ENCODE measurements at regions not wholly inside any gene's neighbourhood (a gene's known extent, or its start where the extent isn't known, plus 50 kb on each side); places are given as distances from the start of the nearest gene placed in this dataset.
"Not testable (repeated sequence)": the region's sequence is repeated elsewhere in the genome, so short reads cannot be mapped to it uniquely, and the experiment has no call there.

DNA sequence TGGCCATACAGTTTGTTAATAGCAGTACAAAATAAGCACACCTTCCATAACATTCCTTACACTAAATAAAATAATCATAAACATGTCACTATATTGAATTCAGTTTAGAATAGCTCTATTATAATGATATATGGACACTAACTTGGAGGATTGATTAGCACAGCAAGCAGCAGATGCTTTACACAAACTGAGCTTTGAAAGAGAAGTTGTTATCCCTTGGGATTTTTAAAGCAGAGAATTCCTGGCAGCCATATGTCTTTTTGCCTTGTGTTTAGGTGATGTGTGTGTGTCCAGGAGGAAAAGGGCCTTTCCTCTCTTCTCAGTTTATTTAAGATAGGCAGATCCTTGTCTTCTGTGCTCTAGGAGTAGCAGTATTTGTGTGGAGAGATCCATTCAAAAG lies 232.2 kb upstream of the GRIN3A start:
- H3K4me1 ChIP-seq (ENCODE audit: control insufficient read depth in 2 of 2, insufficient read depth in 2 of 2, low read length in 1 of 2) = no peaks in the 10 kb centered on the region
- H3K27ac ChIP-seq (ENCODE audit: low read depth in 2 of 2, low read length in 1 of 2) = no peak overlapping the region
- no peaks in the 10 kb centered on the region for H3K36me3 ChIP-seq (ENCODE audit: control insufficient read depth in 2 of 2, insufficient read depth in 2 of 2, low read length in 1 of 2)
- no peak overlapping the region for H3K4me3 ChIP-seq (ENCODE audit: low read depth in 1 of 2, low read length in 2 of 2)
- no peaks in the 10 kb centered on the region for H3K27me3 ChIP-seq (ENCODE audit: control insufficient read depth in 1 of 2, insufficient read depth in 2 of 2, low read length in 2 of 2)
- no peaks in the 10 kb centered on the region for H3K9me3 ChIP-seq (ENCODE audit: control insufficient read depth in 2 of 2, insufficient read depth in 1 of 2, low read depth in 1 of 2, low read length in 1 of 2)

DNA sequence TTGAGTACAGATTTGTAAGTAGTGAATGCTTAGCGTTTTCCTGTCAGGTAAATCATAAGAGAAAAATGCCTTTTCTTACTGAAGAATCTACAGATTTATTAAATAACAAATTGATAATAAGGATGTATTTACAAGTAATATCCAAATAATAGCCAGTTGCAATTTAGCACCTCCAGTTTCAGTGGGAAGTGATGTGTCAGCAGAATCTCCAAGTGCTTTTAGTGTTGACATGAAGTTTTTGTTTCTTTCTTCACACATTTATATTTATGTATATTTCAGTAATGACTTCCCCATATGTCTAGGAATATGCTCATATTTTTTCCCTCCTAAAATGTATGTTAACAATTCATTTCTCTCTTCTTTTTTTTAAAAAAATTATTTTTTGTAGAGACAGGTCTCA lies 229.9 kb upstream of the GRIN3A start:
- Histone ChIP-seq H3K27ac (ENCODE audit: low read depth in 2 of 2, low read length in 1 of 2) (no peak overlapping the region), H3K36me3 (ENCODE audit: control insufficient read depth in 2 of 2, insufficient read depth in 2 of 2, low read length in 1 of 2) (no peaks in the 10 kb centered on the region), H3K9me3 (ENCODE audit: control insufficient read depth in 2 of 2, insufficient read depth in 1 of 2, low read depth in 1 of 2, low read length in 1 of 2) (no peaks in the 10 kb centered on the region), H3K27me3 (ENCODE audit: control insufficient read depth in 1 of 2, insufficient read depth in 2 of 2, low read length in 2 of 2) (no peaks in the 10 kb centered on the region), H3K4me1 (ENCODE audit: control insufficient read depth in 2 of 2, insufficient read depth in 2 of 2, low read length in 1 of 2) (no peaks in the 10 kb centered on the region), H3K4me3 (ENCODE audit: low read depth in 1 of 2, low read length in 2 of 2) (no peak overlapping the region)
- 78 to 82% methylated on average over 1 of the region's 1 CpG for WGBS, 2 donors

DNA sequence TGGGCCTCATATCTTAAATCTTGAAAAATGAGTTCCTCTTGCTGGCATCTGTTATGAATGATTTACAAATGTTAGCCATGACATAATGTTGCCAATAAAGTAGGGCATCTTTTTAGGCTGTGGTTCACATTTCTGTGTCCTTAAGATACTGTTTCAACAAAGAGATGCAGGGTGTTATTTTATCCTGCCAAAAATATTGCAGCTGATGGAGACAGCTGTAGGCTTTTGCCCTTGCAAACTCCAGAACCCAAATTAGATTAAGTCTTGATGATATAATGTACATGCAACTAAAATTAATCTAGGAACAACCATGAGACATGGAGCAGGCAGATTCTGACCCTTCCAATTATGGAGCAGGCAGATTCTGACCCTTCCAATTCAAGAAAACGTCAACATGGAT lies 228.2 kb upstream of the GRIN3A start:
- H3K36me3 ChIP-seq (ENCODE audit: control insufficient read depth in 2 of 2, insufficient read depth in 2 of 2, low read length in 1 of 2) = no peaks in the 10 kb centered on the region
- 35 to 43% methylated on average over 1 of the region's 1 CpG for WGBS, 2 donors

DNA sequence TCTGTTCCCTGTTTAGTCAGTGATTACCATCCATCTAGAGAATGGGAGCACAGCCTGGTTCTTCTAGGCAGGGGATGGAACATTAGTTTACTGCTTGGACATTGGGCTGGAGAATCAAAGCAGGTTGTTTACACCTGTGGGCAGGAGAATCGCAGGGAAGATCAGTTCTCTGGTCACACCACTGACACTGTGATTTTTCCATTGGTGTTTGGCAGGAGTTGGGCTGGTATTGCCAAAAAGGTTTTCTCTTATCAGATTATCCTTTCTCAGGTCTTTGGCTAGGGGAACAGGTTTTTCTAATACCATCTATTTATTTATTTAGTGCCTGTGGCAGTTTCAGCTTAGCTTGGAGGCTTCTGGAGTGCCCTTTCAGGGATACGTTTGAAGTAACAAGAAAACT lies 219.3 kb upstream of the GRIN3A start:
- peaks cover 0 to 2% of the 10 kb centered on the region in 2 donors for H3K9me3 ChIP-seq (ENCODE audit: control insufficient read depth in 2 of 2, insufficient read depth in 1 of 2, low read depth in 1 of 2, low read length in 1 of 2)
- 63 to 67% methylated on average over 2 of the region's 2 CpGs for WGBS, 2 donors
- no peaks in the 10 kb centered on the region for H3K36me3 ChIP-seq (ENCODE audit: control insufficient read depth in 2 of 2, insufficient read depth in 2 of 2, low read length in 1 of 2)
- no peaks in the 10 kb centered on the region for H3K27me3 ChIP-seq (ENCODE audit: control insufficient read depth in 1 of 2, insufficient read depth in 2 of 2, low read length in 2 of 2)
- H3K4me1 ChIP-seq (ENCODE audit: control insufficient read depth in 2 of 2, insufficient read depth in 2 of 2, low read length in 1 of 2) = no peaks in the 10 kb centered on the region
- H3K27ac ChIP-seq (ENCODE audit: low read depth in 2 of 2, low read length in 1 of 2) = no peak overlapping the region
- H3K4me3 ChIP-seq (ENCODE audit: low read depth in 1 of 2, low read length in 2 of 2) = no peak overlapping the region

More for the DNA sequence above, 228.2 kb upstream of the GRIN3A start:
- Histone ChIP-seq H3K4me1 (ENCODE audit: control insufficient read depth in 2 of 2, insufficient read depth in 2 of 2, low read length in 1 of 2) (no peaks in the 10 kb centered on the region), H3K27ac (ENCODE audit: low read depth in 2 of 2, low read length in 1 of 2) (no peak overlapping the region), H3K27me3 (ENCODE audit: control insufficient read depth in 1 of 2, insufficient read depth in 2 of 2, low read length in 2 of 2) (no peaks in the 10 kb centered on the region), H3K9me3 (ENCODE audit: control insufficient read depth in 2 of 2, insufficient read depth in 1 of 2, low read depth in 1 of 2, low read length in 1 of 2) (no peaks in the 10 kb centered on the region), H3K4me3 (ENCODE audit: low read depth in 1 of 2, low read length in 2 of 2) (no peak overlapping the region)

DNA sequence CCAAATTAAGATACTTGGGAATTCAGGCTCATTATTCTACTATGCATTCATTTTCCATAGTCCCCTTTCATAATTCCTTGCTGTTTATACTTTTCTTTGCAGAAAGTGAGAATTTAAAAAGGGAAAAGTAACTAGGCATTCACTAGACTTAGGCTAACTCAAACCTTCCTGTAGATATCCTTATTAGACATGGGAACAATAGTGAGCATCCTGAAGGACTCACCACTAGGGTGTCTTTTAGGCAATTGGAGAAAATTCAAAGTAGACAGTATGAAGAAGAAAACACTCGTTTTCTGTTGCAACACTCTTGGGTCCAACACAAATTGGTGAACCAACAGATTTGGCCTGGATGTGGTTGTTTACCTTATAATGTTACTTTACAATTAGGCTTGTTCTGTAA lies 213.2 kb upstream of the GRIN3A start:
- 61 to 63% methylated on average over 1 of the region's 1 CpG for WGBS, 2 donors
- Histone ChIP-seq H3K9me3 (ENCODE audit: control insufficient read depth in 2 of 2, insufficient read depth in 1 of 2, low read depth in 1 of 2, low read length in 1 of 2) (no peaks in the 10 kb centered on the region), H3K36me3 (ENCODE audit: control insufficient read depth in 2 of 2, insufficient read depth in 2 of 2, low read length in 1 of 2) (no peaks in the 10 kb centered on the region), H3K27me3 (ENCODE audit: control insufficient read depth in 1 of 2, insufficient read depth in 2 of 2, low read length in 2 of 2) (no peaks in the 10 kb centered on the region), H3K27ac (ENCODE audit: low read depth in 2 of 2, low read length in 1 of 2) (no peak overlapping the region), H3K4me1 (ENCODE audit: control insufficient read depth in 2 of 2, insufficient read depth in 2 of 2, low read length in 1 of 2) (no peaks in the 10 kb centered on the region), H3K4me3 (ENCODE audit: low read depth in 1 of 2, low read length in 2 of 2) (no peak overlapping the region)

DNA sequence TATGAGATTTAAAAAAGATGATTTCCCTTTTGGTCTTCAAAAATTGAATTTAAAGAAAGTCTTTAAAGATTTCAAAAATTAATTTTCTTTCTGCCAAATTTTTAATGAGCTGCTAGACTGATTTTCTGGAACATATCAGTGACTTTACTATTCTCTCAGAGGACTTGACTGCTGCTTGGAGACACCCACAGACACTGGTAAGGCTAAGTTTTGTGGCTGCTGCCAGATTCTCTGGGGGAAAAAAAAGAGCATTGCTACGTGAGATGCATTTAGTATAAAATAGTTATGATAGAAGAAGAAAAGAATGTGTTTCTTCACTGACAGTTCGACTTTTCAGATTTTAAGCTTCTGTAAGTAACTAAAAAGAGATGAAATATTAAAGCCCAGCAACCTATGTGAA lies 193.3 kb upstream of the GRIN3A start:
- no peaks in the 10 kb centered on the region for H3K27me3 ChIP-seq (ENCODE audit: control insufficient read depth in 1 of 2, insufficient read depth in 2 of 2, low read length in 2 of 2)
- no peaks in the 10 kb centered on the region for H3K4me1 ChIP-seq (ENCODE audit: control insufficient read depth in 2 of 2, insufficient read depth in 2 of 2, low read length in 1 of 2)
- no peaks in the 10 kb centered on the region for H3K9me3 ChIP-seq (ENCODE audit: control insufficient read depth in 2 of 2, insufficient read depth in 1 of 2, low read depth in 1 of 2, low read length in 1 of 2)
- 40 to 60% methylated on average over 2 of the region's 2 CpGs for WGBS, 2 donors
- H3K36me3 ChIP-seq (ENCODE audit: control insufficient read depth in 2 of 2, insufficient read depth in 2 of 2, low read length in 1 of 2) = no peaks in the 10 kb centered on the region
- no peak overlapping the region for H3K27ac ChIP-seq (ENCODE audit: low read depth in 2 of 2, low read length in 1 of 2)
- no peak overlapping the region for H3K4me3 ChIP-seq (ENCODE audit: low read depth in 1 of 2, low read length in 2 of 2)

DNA sequence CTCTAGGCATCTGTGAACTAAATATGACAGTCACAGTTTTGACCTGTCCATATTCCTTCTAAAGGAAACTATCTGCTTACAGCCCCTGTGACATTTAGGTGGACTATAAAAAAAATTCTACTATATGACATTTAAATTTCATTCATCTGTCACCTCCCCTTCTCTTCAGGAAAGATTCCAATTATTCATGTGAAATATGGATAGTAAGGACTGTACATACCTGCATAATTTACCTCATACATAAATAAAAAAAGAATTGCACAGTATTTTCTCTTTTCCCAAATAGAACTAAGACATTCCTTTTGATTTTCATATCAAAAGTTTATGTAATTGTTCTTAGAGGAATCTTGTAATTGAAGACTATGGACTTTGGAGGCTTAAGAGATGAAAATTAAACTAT lies 192.3 kb upstream of the GRIN3A start:
- no peaks in the 10 kb centered on the region for H3K4me1 ChIP-seq (ENCODE audit: control insufficient read depth in 2 of 2, insufficient read depth in 2 of 2, low read length in 1 of 2)
- no peaks in the 10 kb centered on the region for H3K9me3 ChIP-seq (ENCODE audit: control insufficient read depth in 2 of 2, insufficient read depth in 1 of 2, low read depth in 1 of 2, low read length in 1 of 2)
- H3K27me3 ChIP-seq (ENCODE audit: control insufficient read depth in 1 of 2, insufficient read depth in 2 of 2, low read length in 2 of 2) = no peaks in the 10 kb centered on the region
- no peak overlapping the region for H3K4me3 ChIP-seq (ENCODE audit: low read depth in 1 of 2, low read length in 2 of 2)
- no peak overlapping the region for H3K27ac ChIP-seq (ENCODE audit: low read depth in 2 of 2, low read length in 1 of 2)
- H3K36me3 ChIP-seq (ENCODE audit: control insufficient read depth in 2 of 2, insufficient read depth in 2 of 2, low read length in 1 of 2) = no peaks in the 10 kb centered on the region

DNA sequence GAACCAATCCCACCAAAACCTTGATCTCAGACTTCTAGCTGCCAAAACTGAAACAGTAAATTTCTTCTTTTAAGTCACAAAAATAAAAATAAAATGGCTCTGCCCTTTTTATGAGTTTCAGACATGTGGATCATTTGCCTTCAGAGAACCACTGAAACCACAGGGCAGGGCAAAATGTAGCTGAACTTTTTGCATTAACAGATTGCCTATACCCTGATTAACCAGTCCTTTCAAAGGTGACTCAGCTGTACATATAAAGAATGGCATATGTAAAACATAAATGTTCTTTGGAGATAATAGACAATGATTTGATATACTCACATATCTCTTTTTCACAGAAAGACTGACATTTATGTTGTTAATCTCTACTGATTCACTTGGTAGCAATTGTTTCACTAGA lies 187.1 kb upstream of the GRIN3A start:
- Histone ChIP-seq H3K36me3 (ENCODE audit: control insufficient read depth in 2 of 2, insufficient read depth in 2 of 2, low read length in 1 of 2) (no peaks in the 10 kb centered on the region), H3K4me1 (ENCODE audit: control insufficient read depth in 2 of 2, insufficient read depth in 2 of 2, low read length in 1 of 2) (no peaks in the 10 kb centered on the region), H3K4me3 (ENCODE audit: low read depth in 1 of 2, low read length in 2 of 2) (no peak overlapping the region), H3K27ac (ENCODE audit: low read depth in 2 of 2, low read length in 1 of 2) (no peak overlapping the region), H3K27me3 (ENCODE audit: control insufficient read depth in 1 of 2, insufficient read depth in 2 of 2, low read length in 2 of 2) (no peaks in the 10 kb centered on the region), H3K9me3 (ENCODE audit: control insufficient read depth in 2 of 2, insufficient read depth in 1 of 2, low read depth in 1 of 2, low read length in 1 of 2) (no peaks in the 10 kb centered on the region)

DNA sequence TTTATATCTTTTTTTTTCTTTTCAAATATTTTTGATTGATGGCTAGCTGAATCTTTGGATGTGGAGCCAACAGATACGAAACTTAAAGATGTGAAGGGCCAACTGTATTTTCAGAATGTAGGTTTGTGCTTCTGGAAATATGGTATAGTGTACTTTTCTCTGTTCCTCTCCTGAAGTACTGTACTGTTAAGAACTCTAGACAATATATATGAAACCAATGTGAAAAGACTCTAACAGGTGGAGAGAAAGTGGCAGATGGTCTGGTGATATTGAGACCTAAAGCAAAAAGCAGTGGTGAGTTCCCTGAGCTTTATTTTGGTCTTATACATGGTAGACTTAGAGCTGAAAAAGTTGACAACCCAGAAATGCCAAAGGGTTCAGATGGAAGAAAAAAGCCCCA lies 185.0 kb upstream of the GRIN3A start:
- 59 to 75% methylated on average over 1 of the region's 1 CpG for WGBS, 2 donors

DNA sequence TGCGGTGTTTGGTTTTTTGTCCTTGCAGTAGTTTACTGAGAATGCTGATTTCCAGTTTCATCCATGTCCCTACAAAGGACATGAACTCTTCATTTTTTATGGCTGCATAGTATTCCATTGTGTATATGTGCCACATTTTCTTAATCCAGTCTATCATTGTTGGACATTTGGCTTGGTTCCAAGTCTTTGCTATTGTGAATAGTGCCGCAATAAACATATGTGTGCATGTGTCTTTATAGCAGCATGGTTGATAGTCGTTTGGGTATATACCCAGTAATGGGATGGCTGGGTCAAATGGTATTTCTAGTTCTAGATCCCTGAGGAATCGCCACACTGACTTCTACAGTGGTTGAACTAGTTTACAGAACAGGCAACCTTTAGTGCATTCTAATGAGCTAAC lies 178.5 kb upstream of the GRIN3A start:
- 83 to 88% methylated on average over 4 of the region's 4 CpGs for WGBS, 2 donors
- not testable (repeated sequence) for H3K27me3 ChIP-seq (ENCODE audit: control insufficient read depth in 1 of 2, insufficient read depth in 2 of 2, low read length in 2 of 2); H3K9me3 ChIP-seq (ENCODE audit: control insufficient read depth in 2 of 2, insufficient read depth in 1 of 2, low read depth in 1 of 2, low read length in 1 of 2); H3K4me1 ChIP-seq (ENCODE audit: control insufficient read depth in 2 of 2, insufficient read depth in 2 of 2, low read length in 1 of 2); H3K4me3 ChIP-seq (ENCODE audit: low read depth in 1 of 2, low read length in 2 of 2); H3K27ac ChIP-seq (ENCODE audit: low read depth in 2 of 2, low read length in 1 of 2); H3K36me3 ChIP-seq (ENCODE audit: control insufficient read depth in 2 of 2, insufficient read depth in 2 of 2, low read length in 1 of 2)

More for the DNA sequence above, 185.0 kb upstream of the GRIN3A start:
- Histone ChIP-seq H3K4me3 (ENCODE audit: low read depth in 1 of 2, low read length in 2 of 2) (no peak overlapping the region), H3K27me3 (ENCODE audit: control insufficient read depth in 1 of 2, insufficient read depth in 2 of 2, low read length in 2 of 2) (no peaks in the 10 kb centered on the region), H3K36me3 (ENCODE audit: control insufficient read depth in 2 of 2, insufficient read depth in 2 of 2, low read length in 1 of 2) (no peaks in the 10 kb centered on the region), H3K4me1 (ENCODE audit: control insufficient read depth in 2 of 2, insufficient read depth in 2 of 2, low read length in 1 of 2) (no peaks in the 10 kb centered on the region), H3K27ac (ENCODE audit: low read depth in 2 of 2, low read length in 1 of 2) (no peak overlapping the region), H3K9me3 (ENCODE audit: control insufficient read depth in 2 of 2, insufficient read depth in 1 of 2, low read depth in 1 of 2, low read length in 1 of 2) (peaks cover 0 to 3% of the 10 kb centered on the region in 2 donors)
